ENCODE measurements at regions not wholly inside any gene's neighbourhood (a gene's known extent, or its start where the extent isn't known, plus 50 kb on each side); places are given as distances from the start of the nearest gene placed in this dataset.

GRCh38 chr11:122020902-122021301, 95.1 kb downstream of the BLID start:
- H3K4me1 ChIP-seq = no peaks in the 10 kb centered on the region
- H3K9me3 ChIP-seq = no peaks in the 10 kb centered on the region
- no peak overlapping the region for H3K27ac ChIP-seq
- TF ChIP-seq POLR2AphosphoS5 (IDR thresholded peaks at IDR 0.05) = no peak
- TF ChIP-seq POLR2A (IDR thresholded peaks at IDR 0.05) = no peak
- TF ChIP-seq CTCF (IDR thresholded peaks at IDR 0.05) = peak in 1 of 3 donors; percentile 40
- H3K27me3 ChIP-seq = no peaks in the 10 kb centered on the region
- no peak for DNase-seq (ENCODE audit: low spot score in 2 of 2)
- intact Hi-C loops (cut with DNase I; ENCODE audit: low total_unique reads) = no loop called here
- no peaks in the 10 kb centered on the region for H3K36me3 ChIP-seq
- H3K4me3 ChIP-seq = no peak overlapping the region

- Histone ChIP-seq H3K27me3 (no peaks in the 10 kb centered on the region), H3K27ac (no peak overlapping the region), H3K9me3 (no peaks in the 10 kb centered on the region), H3K4me3 (no peak overlapping the region), H3K36me3 (no peaks in the 10 kb centered on the region), H3K4me1 (no peaks in the 10 kb centered on the region)
- intact Hi-C loops (cut with DNase I; ENCODE audit: low total_unique reads) = no loop called here
- no peak for DNase-seq (ENCODE audit: low spot score in 2 of 2)
- TF ChIP-seq POLR2AphosphoS5 (IDR thresholded peaks at IDR 0.05) (no peak), CTCF (IDR thresholded peaks at IDR 0.05) (no peak), POLR2A (IDR thresholded peaks at IDR 0.05) (no peak)
Observed at GRCh38 chr11:122019908-122020694, 95.9 kb downstream of the BLID start.

GRCh38 chr11:122007601-122008071, 108.4 kb downstream of the BLID start:
- Histone ChIP-seq H3K27ac (peak overlapping the region; percentile 36 to 62), H3K36me3 (no peaks in the 10 kb centered on the region), H3K9me3 (no peaks in the 10 kb centered on the region), H3K4me3 (no peak overlapping the region), H3K27me3 (no peaks in the 10 kb centered on the region), H3K4me1 (no peaks in the 10 kb centered on the region)
- DNase-seq (ENCODE audit: low spot score in 2 of 2) = peak in 1 of 2 donors; percentile 23
- intact Hi-C loops (cut with DNase I; ENCODE audit: low total_unique reads) = no loop called here
- no peak for TF ChIP-seq POLR2A (IDR thresholded peaks at IDR 0.05)
- TF ChIP-seq POLR2AphosphoS5 (IDR thresholded peaks at IDR 0.05) = no peak
- no peak for TF ChIP-seq CTCF (IDR thresholded peaks at IDR 0.05)

GRCh38 chr11:122004446-122004845, 111.6 kb downstream of the BLID start:
- Histone ChIP-seq H3K9me3 (no peaks in the 10 kb centered on the region), H3K27me3 (no peaks in the 10 kb centered on the region), H3K27ac (no peak overlapping the region), H3K36me3 (no peaks in the 10 kb centered on the region), H3K4me1 (no peaks in the 10 kb centered on the region), H3K4me3 (no peak overlapping the region)
- DNase-seq (ENCODE audit: low spot score in 2 of 2) = no peak
- intact Hi-C loops (cut with DNase I; ENCODE audit: low total_unique reads) = no loop called here
- TF ChIP-seq CTCF (IDR thresholded peaks at IDR 0.05) (no peak), POLR2AphosphoS5 (IDR thresholded peaks at IDR 0.05) (no peak), POLR2A (IDR thresholded peaks at IDR 0.05) (no peak)

- no peak for DNase-seq (ENCODE audit: low spot score in 2 of 2)
- intact Hi-C loops (cut with DNase I; ENCODE audit: low total_unique reads) = no loop called here
- Histone ChIP-seq H3K9me3 (no peaks in the 10 kb centered on the region), H3K36me3 (no peaks in the 10 kb centered on the region), H3K4me3 (no peak overlapping the region), H3K4me1 (no peaks in the 10 kb centered on the region), H3K27ac (no peak overlapping the region), H3K27me3 (no peaks in the 10 kb centered on the region)
- TF ChIP-seq CTCF (IDR thresholded peaks at IDR 0.05) = no peak
Observed at GRCh38 chr11:122002926-122003325, 113.1 kb downstream of the BLID start.

Data from breast epithelium (tissue), 4 donors.